Mesendoderm (in vitro differentiated cells): ENCODE measurements at regions not wholly inside any gene's neighbourhood (a gene's known extent, or its start where the extent isn't known, plus 50 kb on each side); places are given as distances from the start of the nearest gene placed in this dataset.

Experiments used
- DNase-seq: peaks from one replicate; pipeline ENCODE4 v3.0.0; 2013
- H2AK5ac ChIP-seq: 2 replicates; pipeline ENCODE4 v1.6.1; 2013; ENCODE audit warnings: low read length, inconsistent platforms
- H2BK120ac ChIP-seq: 2 replicates; pipeline ENCODE4 v1.6.1; 2013; ENCODE audit warnings: low read depth, mild to moderate bottlenecking, low read length, moderate library complexity, mixed read lengths
- H2BK15ac ChIP-seq: replicated peaks from 2 replicates; pipeline ENCODE4 v1.6.1; 2013; ENCODE audit warnings: low read depth, mild to moderate bottlenecking, moderate library complexity
- H2BK5ac ChIP-seq: 2 replicates; pipeline ENCODE4 v1.6.1; 2013; ENCODE audit warnings: low read length, inconsistent platforms
- H3K18ac ChIP-seq: 2 replicates; pipeline ENCODE4 v1.6.1; 2013; ENCODE audit warnings: mild to moderate bottlenecking, low read length, mixed read lengths
- H3K23ac ChIP-seq: one replicate; pipeline ENCODE4 v1.6.1; 2013; ENCODE audit warnings: low read length
- H3K27ac ChIP-seq: 2 replicates; pipeline ENCODE4 v1.5.1; 2013; ENCODE audit warnings: low read depth, mild to moderate bottlenecking, inconsistent platforms, low read length, moderate library complexity
- H3K27me3 ChIP-seq: 2 replicates; pipeline ENCODE4 v1.6.1; 2013; ENCODE audit warnings: low read length, control low read depth, mild to moderate bottlenecking, inconsistent platforms; ENCODE audit not compliant: insufficient read depth, poor library complexity
- H3K36me3 ChIP-seq: 2 replicates; pipeline ENCODE4 v1.6.1; 2013; ENCODE audit warnings: low read length, inconsistent platforms; ENCODE audit not compliant: control insufficient read depth, insufficient read depth
- H3K4ac ChIP-seq: one replicate; pipeline ENCODE4 v1.6.1; 2013; ENCODE audit warnings: low read depth, mild to moderate bottlenecking, low read length, moderate library complexity
- H3K4me1 ChIP-seq: 2 replicates; pipeline ENCODE4 v1.6.1; 2013; ENCODE audit warnings: low read depth, low read length, inconsistent platforms; ENCODE audit not compliant: control insufficient read depth
- H3K4me2 ChIP-seq: 2 replicates; pipeline ENCODE4 v1.6.1; 2013; ENCODE audit warnings: low read length
- H3K4me3 ChIP-seq: 2 replicates; pipeline ENCODE4 v1.5.1; 2013; ENCODE audit warnings: mild to moderate bottlenecking, low read length
- H3K56ac ChIP-seq: one replicate; pipeline ENCODE4 v1.6.1; 2013; ENCODE audit warnings: low read length
- H3K79me1 ChIP-seq: 2 replicates; pipeline ENCODE4 v1.6.1; 2013; ENCODE audit warnings: low read length, inconsistent platforms
- H3K79me2 ChIP-seq: 2 replicates; pipeline ENCODE4 v1.6.1; 2013; ENCODE audit warnings: mild to moderate bottlenecking, low read length; ENCODE audit not compliant: control insufficient read depth, insufficient read depth
- H3K9ac ChIP-seq: 2 replicates; pipeline ENCODE4 v1.6.1; 2013; ENCODE audit warnings: low read length, inconsistent platforms
- H4K5ac ChIP-seq: one replicate; pipeline ENCODE4 v1.6.1; 2013; ENCODE audit warnings: low read length
- H4K8ac ChIP-seq: one replicate; pipeline ENCODE4 v1.6.1; 2013; ENCODE audit warnings: low read depth, mild to moderate bottlenecking, control low read depth, low read length, moderate library complexity
- WGBS: extraction: QIAGEN DNeasy Blood & Tissue Kit; methylation state at CpG from one replicate; pipeline ENCODE4 v1.1.7; 2013; ENCODE audit warnings: low lambda C conversion rate, missing lambda C conversion rate; ENCODE audit not compliant: insufficient coverage; ENCODE audit errors: extremely low coverage; 5-methylcytosine and 5-hydroxymethylcytosine counted together

- Histone ChIP-seq H3K18ac (no peak overlapping the region), H3K9ac (no peak overlapping the region), H2BK15ac (no peak overlapping the region), H2BK5ac (no peak overlapping the region), H3K4ac (no peak overlapping the region), H3K27ac (no peak overlapping the region), H3K79me1 (no peaks in the 10 kb centered on the region), H3K4me3 (no peak overlapping the region), H3K4me2 (no peak overlapping the region), H3K27me3 (no peaks in the 10 kb centered on the region), H3K36me3 (no peaks in the 10 kb centered on the region), H4K5ac (no peak overlapping the region), H2AK5ac (no peak overlapping the region), H4K8ac (no peak overlapping the region), H3K4me1 (no peaks in the 10 kb centered on the region), H2BK120ac (no peak overlapping the region), H3K56ac (no peak overlapping the region), H3K79me2 (no peaks in the 10 kb centered on the region), H3K23ac (no peak overlapping the region)
- no CpG with 5 or more reads among the region's 20 CpGs for WGBS
- DNase-seq = no peak
These were observed 130.1 kb upstream of the SHH start for GRCh38 chr7:155942226-155942950.

GRCh38 chr7:155941688-155942087 is 129.4 kb upstream of the SHH start:
- Histone ChIP-seq H3K9ac (no peak overlapping the region), H3K27ac (no peak overlapping the region)
- DNase-seq = no peak

GRCh38 chr7:155939350-155939749 is 127.1 kb upstream of the SHH start:
- Histone ChIP-seq H3K79me2 (no peaks in the 10 kb centered on the region), H3K27ac (no peak overlapping the region), H3K36me3 (no peaks in the 10 kb centered on the region), H3K27me3 (no peaks in the 10 kb centered on the region), H3K4me3 (no peak overlapping the region), H3K4me1 (no peaks in the 10 kb centered on the region), H2BK15ac (no peak overlapping the region), H2AK5ac (no peak overlapping the region), H3K4ac (no peak overlapping the region), H2BK120ac (no peak overlapping the region), H4K5ac (no peak overlapping the region), H3K18ac (no peak overlapping the region), H2BK5ac (no peak overlapping the region), H3K56ac (no peak overlapping the region), H3K9ac (no peak overlapping the region), H3K4me2 (no peak overlapping the region), H4K8ac (no peak overlapping the region), H3K79me1 (no peaks in the 10 kb centered on the region), H3K23ac (no peak overlapping the region)
- DNase-seq = no peak

More at GRCh38 chr7:155941688-155942087, 129.4 kb upstream of the SHH start:
- no peak overlapping the region for H3K18ac ChIP-seq
- no peak overlapping the region for H2BK15ac ChIP-seq
- H3K27me3 ChIP-seq = no peaks in the 10 kb centered on the region
- no peak overlapping the region for H4K5ac ChIP-seq
- H2BK120ac ChIP-seq = no peak overlapping the region
- H3K79me1 ChIP-seq = no peaks in the 10 kb centered on the region
- no peak overlapping the region for H3K4ac ChIP-seq
- H3K4me3 ChIP-seq = no peak overlapping the region
- H3K79me2 ChIP-seq = no peaks in the 10 kb centered on the region
- no peak overlapping the region for H4K8ac ChIP-seq
- H3K36me3 ChIP-seq = no peaks in the 10 kb centered on the region
- H3K23ac ChIP-seq = no peak overlapping the region
- H2AK5ac ChIP-seq = no peak overlapping the region
- no peak overlapping the region for H3K4me2 ChIP-seq
- H3K56ac ChIP-seq = no peak overlapping the region
- no peaks in the 10 kb centered on the region for H3K4me1 ChIP-seq
- no peak overlapping the region for H2BK5ac ChIP-seq
- no CpG with 5 or more reads among the region's 4 CpGs for WGBS

GRCh38 chr7:155938129-155938528 is 125.9 kb upstream of the SHH start:
- no peak overlapping the region for H3K4me3 ChIP-seq
- H3K36me3 ChIP-seq = no peaks in the 10 kb centered on the region
- H3K79me1 ChIP-seq = no peaks in the 10 kb centered on the region
- no CpG with 5 or more reads among the region's 2 CpGs for WGBS
- H3K4ac ChIP-seq = no peak overlapping the region
- H3K27me3 ChIP-seq = no peaks in the 10 kb centered on the region
- H3K4me1 ChIP-seq = no peaks in the 10 kb centered on the region
- H2AK5ac ChIP-seq = no peak overlapping the region
- H2BK15ac ChIP-seq = no peak overlapping the region
- DNase-seq = no peak
- H3K79me2 ChIP-seq = no peaks in the 10 kb centered on the region
- H4K8ac ChIP-seq = no peak overlapping the region
- H2BK5ac ChIP-seq = no peak overlapping the region
- no peak overlapping the region for H3K23ac ChIP-seq
- no peak overlapping the region for H3K4me2 ChIP-seq
- no peak overlapping the region for H3K9ac ChIP-seq
- no peak overlapping the region for H3K56ac ChIP-seq
- H3K27ac ChIP-seq = no peak overlapping the region
- H4K5ac ChIP-seq = no peak overlapping the region
- H3K18ac ChIP-seq = no peak overlapping the region
- H2BK120ac ChIP-seq = no peak overlapping the region

GRCh38 chr7:155935726-155936125 is 123.5 kb upstream of the SHH start:
- H2AK5ac ChIP-seq = no peak overlapping the region
- no peak overlapping the region for H4K5ac ChIP-seq
- H3K9ac ChIP-seq = no peak overlapping the region
- no peak overlapping the region for H2BK15ac ChIP-seq
- H2BK120ac ChIP-seq = no peak overlapping the region
- WGBS = no CpG with 5 or more reads among the region's 5 CpGs
- H3K18ac ChIP-seq = no peak overlapping the region
- H3K36me3 ChIP-seq = no peaks in the 10 kb centered on the region
- H3K4me2 ChIP-seq = no peak overlapping the region
- H3K79me2 ChIP-seq = no peaks in the 10 kb centered on the region
- no peaks in the 10 kb centered on the region for H3K4me1 ChIP-seq
- no peak overlapping the region for H3K4me3 ChIP-seq
- no peak overlapping the region for H2BK5ac ChIP-seq
- H3K4ac ChIP-seq = no peak overlapping the region
- no peak overlapping the region for H3K23ac ChIP-seq
- H3K27me3 ChIP-seq = no peaks in the 10 kb centered on the region
- DNase-seq = no peak
- no peaks in the 10 kb centered on the region for H3K79me1 ChIP-seq
- no peak overlapping the region for H3K27ac ChIP-seq
- H4K8ac ChIP-seq = no peak overlapping the region
- no peak overlapping the region for H3K56ac ChIP-seq

- Histone ChIP-seq H3K9ac (no peak overlapping the region), H3K27me3 (no peaks in the 10 kb centered on the region), H4K5ac (no peak overlapping the region), H3K4me3 (no peak overlapping the region), H3K23ac (no peak overlapping the region), H3K79me1 (no peaks in the 10 kb centered on the region), H3K79me2 (no peaks in the 10 kb centered on the region), H3K27ac (no peak overlapping the region), H3K56ac (no peak overlapping the region), H3K4me1 (no peaks in the 10 kb centered on the region), H4K8ac (no peak overlapping the region), H2BK15ac (no peak overlapping the region), H3K4me2 (no peak overlapping the region), H2BK5ac (no peak overlapping the region), H3K4ac (no peak overlapping the region), H2AK5ac (no peak overlapping the region), H3K36me3 (no peaks in the 10 kb centered on the region), H3K18ac (no peak overlapping the region), H2BK120ac (no peak overlapping the region)
- DNase-seq = no peak
- WGBS = no CpG with 5 or more reads among the region's 3 CpGs
These were observed 122.8 kb upstream of the SHH start for GRCh38 chr7:155935005-155935557.
